ENCODE measurements at regions not wholly inside any gene's neighbourhood (a gene's known extent, or its start where the extent isn't known, plus 50 kb on each side); places are given as distances from the start of the nearest gene placed in this dataset.

DNA sequence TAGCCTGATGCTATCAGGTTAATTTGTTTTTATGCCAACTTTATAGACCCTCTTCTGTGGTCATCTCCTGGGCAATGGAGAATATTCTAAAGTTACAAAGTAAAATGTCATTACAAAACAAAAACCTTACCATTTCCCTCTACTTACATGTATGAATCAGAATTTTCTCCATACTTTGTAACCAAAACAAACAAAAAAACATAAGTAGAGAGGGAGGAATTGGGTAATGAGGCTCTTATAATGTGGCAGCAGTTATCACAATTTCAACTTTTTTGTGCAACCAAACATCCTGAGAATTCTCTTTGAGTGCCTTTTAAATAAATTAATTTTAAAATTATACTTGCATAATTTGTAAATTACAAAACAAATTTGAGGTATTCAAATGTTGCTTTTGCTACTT lies 332.8 kb downstream of the TXNL1 start:
- no peak for DNase-seq (ENCODE audit: extremely low spot score)
- no peak overlapping the region for H3K4me3 ChIP-seq
- no peak overlapping the region for H3K27ac ChIP-seq (replicated peaks in 1 of 4)
- no peaks in the 10 kb centered on the region for H3K9me3 ChIP-seq
- TF ChIP-seq EP300 (IDR thresholded peaks at IDR 0.05) (no peak), POLR2A (IDR thresholded peaks at IDR 0.05; ENCODE audit: low read depth) (no peak)
- no peaks in the 10 kb centered on the region for H3K4me1 ChIP-seq
- no peaks in the 10 kb centered on the region for H3K27me3 ChIP-seq
- no peaks in the 10 kb centered on the region for H3K36me3 ChIP-seq
- intact Hi-C loops (cut with DNase I): no loop called here

DNA sequence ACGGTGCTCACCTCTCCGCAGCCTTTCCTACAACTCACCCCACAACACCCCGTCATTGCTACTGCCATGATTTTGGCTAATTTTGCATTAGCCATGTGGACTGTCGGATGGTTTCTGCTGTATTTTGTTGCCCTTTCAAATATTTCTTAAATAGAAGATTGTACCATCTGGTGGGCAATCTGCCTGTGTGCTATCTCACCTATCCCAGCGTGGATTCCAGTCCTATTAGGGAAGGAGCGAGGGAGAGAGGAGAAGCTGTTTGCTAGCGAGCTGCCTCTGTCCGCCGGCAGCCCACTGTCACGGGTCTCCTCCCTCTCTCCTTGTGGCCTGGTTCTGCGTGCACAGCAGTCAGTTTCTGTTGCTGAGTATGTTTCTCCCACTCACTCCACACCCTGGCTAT lies 336.2 kb downstream of the TXNL1 start:
- Histone ChIP-seq H3K9me3 (no peaks in the 10 kb centered on the region), H3K36me3 (no peaks in the 10 kb centered on the region), H3K4me1 (no peaks in the 10 kb centered on the region), H3K27me3 (no peaks in the 10 kb centered on the region), H3K27ac (replicated peaks in 1 of 4) (no peak overlapping the region), H3K4me3 (no peak overlapping the region)
- no peak for DNase-seq (ENCODE audit: extremely low spot score)
- intact Hi-C loops (cut with DNase I): no loop called here
- TF ChIP-seq CTCF (IDR thresholded peaks at IDR 0.05): no peak
- TF ChIP-seq POLR2AphosphoS5 (IDR thresholded peaks at IDR 0.05): no peak
- no peak for TF ChIP-seq POLR2A (IDR thresholded peaks at IDR 0.05; ENCODE audit: low read depth)
- TF ChIP-seq EP300 (IDR thresholded peaks at IDR 0.05): no peak
- 96% methylated on average over 11 of the region's 11 CpGs for WGBS

DNA sequence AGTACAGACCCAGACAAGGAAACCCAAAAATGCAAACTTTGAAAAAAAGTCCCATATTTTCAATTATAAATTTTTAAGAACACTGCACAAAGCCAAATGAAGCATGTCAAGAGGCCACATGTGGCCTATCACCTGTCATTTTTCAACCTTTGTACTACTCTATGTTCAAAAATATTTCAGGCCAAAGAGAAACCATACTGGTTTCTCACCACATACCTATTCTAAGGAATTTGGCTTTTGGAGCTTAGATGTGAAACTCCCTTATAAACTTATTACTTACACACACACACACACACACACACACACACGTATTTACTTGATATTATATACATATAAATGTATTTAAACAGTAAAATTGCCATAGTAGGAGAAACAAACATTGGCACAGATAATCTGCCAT lies 338.7 kb downstream of the TXNL1 start:
- 78% methylated on average over 1 of the region's 1 CpG for WGBS
- no peak overlapping the region for H3K4me3 ChIP-seq
- intact Hi-C loops (cut with DNase I): no loop called here
- H3K4me1 ChIP-seq: no peaks in the 10 kb centered on the region
- H3K9me3 ChIP-seq: no peaks in the 10 kb centered on the region
- H3K36me3 ChIP-seq: no peaks in the 10 kb centered on the region
- no peak for DNase-seq (ENCODE audit: extremely low spot score)
- no peak overlapping the region for H3K27ac ChIP-seq (replicated peaks in 1 of 4)
- TF ChIP-seq POLR2AphosphoS5 (IDR thresholded peaks at IDR 0.05) (no peak), CTCF (IDR thresholded peaks at IDR 0.05) (no peak), EP300 (IDR thresholded peaks at IDR 0.05) (no peak), POLR2A (IDR thresholded peaks at IDR 0.05; ENCODE audit: low read depth) (no peak)
- no peaks in the 10 kb centered on the region for H3K27me3 ChIP-seq

- intact Hi-C loops (cut with DNase I): no loop called here
- TF ChIP-seq CTCF (IDR thresholded peaks at IDR 0.05): no peak
- TF ChIP-seq POLR2AphosphoS5 (IDR thresholded peaks at IDR 0.05): no peak
- TF ChIP-seq POLR2A (IDR thresholded peaks at IDR 0.05; ENCODE audit: low read depth): no peak
- TF ChIP-seq EP300 (IDR thresholded peaks at IDR 0.05): no peak
Measured at GRCh38 chr18:56298935-56299334, 339.5 kb downstream of the TXNL1 start.

GRCh38 chr18:56296381-56296780 lies 342.0 kb downstream of the TXNL1 start:
- Histone ChIP-seq H3K9me3 (no peaks in the 10 kb centered on the region), H3K4me1 (no peaks in the 10 kb centered on the region), H3K27me3 (no peaks in the 10 kb centered on the region), H3K36me3 (no peaks in the 10 kb centered on the region), H3K4me3 (no peak overlapping the region), H3K27ac (replicated peaks in 1 of 4) (no peak overlapping the region)
- TF ChIP-seq POLR2AphosphoS5 (IDR thresholded peaks at IDR 0.05): no peak
- TF ChIP-seq POLR2A (IDR thresholded peaks at IDR 0.05; ENCODE audit: low read depth): no peak
- TF ChIP-seq EP300 (IDR thresholded peaks at IDR 0.05): no peak
- TF ChIP-seq CTCF (IDR thresholded peaks at IDR 0.05): no peak
- no peak for DNase-seq (ENCODE audit: extremely low spot score)
- intact Hi-C loops (cut with DNase I): no loop called here
- 97% methylated on average over 3 of the region's 3 CpGs for WGBS

More at GRCh38 chr18:56298935-56299334, 339.5 kb downstream of the TXNL1 start:
- no peaks in the 10 kb centered on the region for H3K27me3 ChIP-seq
- no peak overlapping the region for H3K4me3 ChIP-seq
- H3K9me3 ChIP-seq: no peaks in the 10 kb centered on the region
- no peak for DNase-seq (ENCODE audit: extremely low spot score)
- H3K36me3 ChIP-seq: no peaks in the 10 kb centered on the region
- 75% methylated on average over 1 of the region's 1 CpG for WGBS
- no peak overlapping the region for H3K27ac ChIP-seq (replicated peaks in 1 of 4)
- no peaks in the 10 kb centered on the region for H3K4me1 ChIP-seq
